GM10266 (cell line): ENCODE measurements at regions not wholly inside any gene's neighbourhood (a gene's known extent, or its start where the extent isn't known, plus 50 kb on each side); places are given as distances from the start of the nearest gene placed in this dataset.
"Not testable (repeated sequence)": the region's sequence is repeated elsewhere in the genome, so short reads cannot be mapped to it uniquely, and the experiment has no call there.

Experiments used
- DNase-seq: peaks from one replicate; pipeline ENCODE4 v3.0.0; 2012; ENCODE audit errors: extremely low spot score
- TF ChIP-seq, protein P1 (sequence below): IDR thresholded peaks from 2 replicates; pipeline ENCODE4 v1.5.1; 2012; ENCODE audit warnings: mild to moderate bottlenecking, low read depth; ENCODE audit not compliant: control insufficient read depth, insufficient read depth; ENCODE audit errors: missing control alignments

- DNase-seq, result no peak
- TF ChIP-seq, protein P1, sequence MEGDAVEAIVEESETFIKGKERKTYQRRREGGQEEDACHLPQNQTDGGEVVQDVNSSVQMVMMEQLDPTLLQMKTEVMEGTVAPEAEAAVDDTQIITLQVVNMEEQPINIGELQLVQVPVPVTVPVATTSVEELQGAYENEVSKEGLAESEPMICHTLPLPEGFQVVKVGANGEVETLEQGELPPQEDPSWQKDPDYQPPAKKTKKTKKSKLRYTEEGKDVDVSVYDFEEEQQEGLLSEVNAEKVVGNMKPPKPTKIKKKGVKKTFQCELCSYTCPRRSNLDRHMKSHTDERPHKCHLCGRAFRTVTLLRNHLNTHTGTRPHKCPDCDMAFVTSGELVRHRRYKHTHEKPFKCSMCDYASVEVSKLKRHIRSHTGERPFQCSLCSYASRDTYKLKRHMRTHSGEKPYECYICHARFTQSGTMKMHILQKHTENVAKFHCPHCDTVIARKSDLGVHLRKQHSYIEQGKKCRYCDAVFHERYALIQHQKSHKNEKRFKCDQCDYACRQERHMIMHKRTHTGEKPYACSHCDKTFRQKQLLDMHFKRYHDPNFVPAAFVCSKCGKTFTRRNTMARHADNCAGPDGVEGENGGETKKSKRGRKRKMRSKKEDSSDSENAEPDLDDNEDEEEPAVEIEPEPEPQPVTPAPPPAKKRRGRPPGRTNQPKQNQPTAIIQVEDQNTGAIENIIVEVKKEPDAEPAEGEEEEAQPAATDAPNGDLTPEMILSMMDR, result no peak
Observed at GRCh38 chr13:80921541-80921940, 580.6 kb upstream of the SPRY2 start.

GRCh38 chr13:80906860-80907259, 565.9 kb upstream of the SPRY2 start:
- no peak for DNase-seq
- TF ChIP-seq, protein P1, result no peak

- TF ChIP-seq, protein P1, result no peak
- DNase-seq, result no peak
Observed at GRCh38 chr13:80904386-80904785, 563.5 kb upstream of the SPRY2 start.

- TF ChIP-seq, protein P1, result no peak
- DNase-seq, result no peak
Observed at GRCh38 chr13:80903911-80904310, 563.0 kb upstream of the SPRY2 start.

- TF ChIP-seq, protein P1, result no peak
- no peak for DNase-seq
Observed at GRCh38 chr13:80901530-80901929, 560.6 kb upstream of the SPRY2 start.

GRCh38 chr13:80901111-80901510, 560.2 kb upstream of the SPRY2 start:
- TF ChIP-seq, protein P1, result no peak
- DNase-seq, result no peak

DNA sequence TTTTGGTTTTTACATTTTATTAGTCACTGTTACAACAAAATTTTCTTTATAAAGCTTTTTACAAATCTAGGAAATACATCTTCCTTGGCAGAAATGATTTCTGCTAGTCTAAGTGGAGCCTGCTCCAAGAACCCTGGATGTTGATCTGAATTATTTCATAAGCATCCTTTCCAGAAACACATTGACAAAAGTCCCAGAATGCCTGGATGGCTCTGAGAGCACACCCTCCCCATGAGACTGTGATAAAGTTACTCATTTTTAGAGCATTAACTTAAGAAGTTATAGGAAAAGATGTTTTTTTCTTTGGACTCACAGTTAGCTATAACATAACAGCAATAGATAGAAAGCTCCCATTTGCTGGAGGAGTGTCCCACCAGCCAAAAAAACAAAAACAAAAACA, 559.6 kb upstream of the SPRY2 start:
- TF ChIP-seq, protein P1, result no peak
- no peak for DNase-seq

GRCh38 chr13:80897641-80898040, 556.7 kb upstream of the SPRY2 start:
- DNase-seq, result not testable (repeated sequence)
